H9 (cell line): ENCODE measurements at regions not wholly inside any gene's neighbourhood (a gene's known extent, or its start where the extent isn't known, plus 50 kb on each side); places are given as distances from the start of the nearest gene placed in this dataset.

Source experiments
- DNase-seq: peaks from one replicate; pipeline ENCODE4 v3.0.0-alpha.2; 2017
- H2AFZ ChIP-seq: one replicate; pipeline ENCODE4 v1.6.1; 2013; ENCODE audit warnings: mild to moderate bottlenecking, low read length, control low read depth, moderate library complexity
- H2AK5ac ChIP-seq: 2 replicates; pipeline ENCODE4 v1.6.1; 2013; ENCODE audit warnings: low read length, control low read depth, mixed read lengths; ENCODE audit not compliant: insufficient read length
- H2BK120ac ChIP-seq: one replicate; pipeline ENCODE4 v1.6.1; 2013; ENCODE audit warnings: low read depth, mild to moderate bottlenecking, low read length, control low read depth, inconsistent platforms; ENCODE audit not compliant: poor library complexity, severe bottlenecking
- H2BK12ac ChIP-seq: 2 replicates; pipeline ENCODE4 v1.6.1; 2013; ENCODE audit warnings: low read length, control low read depth, mixed read lengths, low read depth; ENCODE audit not compliant: insufficient read length
- H2BK15ac ChIP-seq: 2 replicates; pipeline ENCODE4 v1.6.1; 2013; ENCODE audit warnings: low read depth, low read length, control low read depth
- H2BK20ac ChIP-seq: one replicate; pipeline ENCODE4 v1.6.1; 2013; ENCODE audit warnings: low read depth, mild to moderate bottlenecking, low read length, control low read depth, inconsistent platforms; ENCODE audit not compliant: poor library complexity, severe bottlenecking
- H2BK5ac ChIP-seq: 2 replicates; pipeline ENCODE4 v1.6.1; 2013; ENCODE audit warnings: low read length, control low read depth, mixed read lengths; ENCODE audit not compliant: insufficient read length
- H3K14ac ChIP-seq: 2 replicates; pipeline ENCODE4 v1.6.1; 2013; ENCODE audit warnings: low read length, control low read depth; ENCODE audit not compliant: insufficient read depth
- H3K18ac ChIP-seq: 2 replicates; pipeline ENCODE4 v1.6.1; 2013; ENCODE audit warnings: low read depth, mild to moderate bottlenecking, mixed read lengths, low read length, control low read depth; ENCODE audit not compliant: insufficient read length
- H3K23ac ChIP-seq: 2 replicates; pipeline ENCODE4 v1.6.1; 2013; ENCODE audit warnings: low read length, control low read depth, mixed read lengths, low read depth; ENCODE audit not compliant: insufficient read length
- H3K23me2 ChIP-seq: 2 replicates; pipeline ENCODE4 v1.6.1; 2013; ENCODE audit warnings: low read depth, mild to moderate bottlenecking, mixed read lengths, low read length, control low read depth; ENCODE audit not compliant: insufficient read length, poor library complexity, severe bottlenecking
- H3K27ac ChIP-seq: 2 replicates; pipeline ENCODE4 v1.5.1; 2013; ENCODE audit warnings: low read length, control low read depth, mixed read lengths, low read depth; ENCODE audit not compliant: insufficient read length
- H3K27me3 ChIP-seq: 2 replicates; pipeline ENCODE4 v1.6.1; 2013; ENCODE audit warnings: low read length, control low read depth, inconsistent platforms; ENCODE audit not compliant: insufficient read depth
- H3K4ac ChIP-seq: 2 replicates; pipeline ENCODE4 v1.6.1; 2013; ENCODE audit warnings: low read depth, mild to moderate bottlenecking, control low read depth, inconsistent platforms, low read length, moderate library complexity
- H3K4me1 ChIP-seq: 2 replicates; pipeline ENCODE4 v1.6.1; 2013; ENCODE audit warnings: low read length, control low read depth, inconsistent platforms; ENCODE audit not compliant: insufficient read depth
- H3K4me2 ChIP-seq: 2 replicates; pipeline ENCODE4 v1.6.1; 2013; ENCODE audit warnings: low read length, control low read depth, mixed read lengths; ENCODE audit not compliant: insufficient read length, insufficient read depth
- H3K56ac ChIP-seq: 2 replicates; pipeline ENCODE4 v1.6.1; 2013; ENCODE audit warnings: low read depth, mild to moderate bottlenecking, mixed read lengths, low read length, control low read depth; ENCODE audit not compliant: insufficient read length
- H3K79me1 ChIP-seq: 2 replicates; pipeline ENCODE4 v1.6.1; 2013; ENCODE audit warnings: low read depth, mild to moderate bottlenecking, moderate library complexity, low read length, control low read depth, inconsistent platforms; ENCODE audit not compliant: insufficient read depth, poor library complexity, severe bottlenecking
- H3K79me2 ChIP-seq: 2 replicates; pipeline ENCODE4 v1.6.1; 2013; ENCODE audit warnings: low read length, control low read depth, inconsistent platforms; ENCODE audit not compliant: insufficient read depth
- H3K9ac ChIP-seq: 2 replicates; pipeline ENCODE4 v1.6.1; 2013; ENCODE audit warnings: low read length, control low read depth, mixed read lengths; ENCODE audit not compliant: insufficient read length; ENCODE audit errors: extremely low read depth
- H3K9me3 ChIP-seq: one replicate; pipeline ENCODE4 v1.6.1; 2013; ENCODE audit warnings: low read depth, low read length, inconsistent platforms; ENCODE audit not compliant: control insufficient read depth
- H3T11ph ChIP-seq: one replicate; pipeline ENCODE4 v1.6.1; 2013; ENCODE audit warnings: mild to moderate bottlenecking, low read length, control low read depth, inconsistent platforms
- H4K20me1 ChIP-seq: one replicate; pipeline ENCODE4 v1.6.1; 2013; ENCODE audit not compliant: control insufficient read depth, insufficient read length, insufficient read depth
- H4K5ac ChIP-seq: 2 replicates; pipeline ENCODE4 v1.6.1; 2013; ENCODE audit warnings: low read depth, mild to moderate bottlenecking, mixed read lengths, low read length, control low read depth; ENCODE audit not compliant: insufficient read length
- H4K8ac ChIP-seq: replicated peaks from 2 replicates; pipeline ENCODE4 v1.6.1; 2013; ENCODE audit warnings: low read length, control low read depth, mixed read lengths, low read depth; ENCODE audit not compliant: insufficient read length
- H4K91ac ChIP-seq: 2 replicates; pipeline ENCODE4 v1.6.1; 2013; ENCODE audit warnings: low read depth, mild to moderate bottlenecking, moderate library complexity, mixed read lengths, low read length, control low read depth; ENCODE audit not compliant: insufficient read length
- H3K27ac Mint-ChIP-seq, 3 experiments: 2 replicates in 2 of 3; 3 replicates in 1 of 3; pipeline ENCODE4 v1.8.0; 2020 to 2021; ENCODE audit warnings: mixed read lengths in 3 of 3, mild to moderate bottlenecking in 1 of 3, moderate library complexity in 1 of 3
- H3K27me3 Mint-ChIP-seq: 2 replicates; pipeline ENCODE4 v1.8.0; 2021; ENCODE audit warnings: low read depth, mild to moderate bottlenecking, moderate library complexity, mixed read lengths
- H3K36me3 Mint-ChIP-seq, 3 experiments: 2 replicates in 2 of 3; 3 replicates in 1 of 3; pipeline ENCODE4 v1.8.0; 2020 to 2021; ENCODE audit warnings: low read depth in 3 of 3, mixed read lengths in 3 of 3; ENCODE audit not compliant: insufficient read depth in 1 of 3
- H3K4me1 Mint-ChIP-seq, 2 experiments: 2 replicates each; pipeline ENCODE4 v1.8.0; 2020; ENCODE audit warnings: mixed read lengths in 2 of 2
- H3K4me3 Mint-ChIP-seq, 2 experiments: 2 replicates in 1 of 2; 3 replicates in 1 of 2; pipeline ENCODE4 v1.8.0; 2020 to 2021; ENCODE audit warnings: mild to moderate bottlenecking in 2 of 2, mixed read lengths in 2 of 2, moderate library complexity in 1 of 2
- H3K9me3 Mint-ChIP-seq, 2 experiments: 2 replicates in 1 of 2; 3 replicates in 1 of 2; pipeline ENCODE4 v1.8.0; 2020; ENCODE audit warnings: mild to moderate bottlenecking in 2 of 2, mixed read lengths in 2 of 2, moderate library complexity in 1 of 2
- WGBS: extraction: QIAGEN DNeasy Blood & Tissue Kit; methylation state at CpG from one replicate; pipeline ENCODE4 v1.1.7; 2013; ENCODE audit warnings: missing lambda C conversion rate, low lambda C conversion rate, mixed read lengths; ENCODE audit not compliant: insufficient read length; ENCODE audit errors: extremely low coverage; 5-methylcytosine and 5-hydroxymethylcytosine counted together
- TF ChIP-seq, protein P1 (sequence below): fragments of 200-600 bp; sonication (generic); conservative IDR thresholded peaks from 3 replicates; pipeline ENCODE4 v1.8.0; 2021; ENCODE audit warnings: antibody characterized with exemption, mild to moderate bottlenecking

- DNase-seq: no peak
- no peak overlapping the region for H3K18ac ChIP-seq
- H2BK20ac ChIP-seq: no peak overlapping the region
- no peak overlapping the region for H3K23ac ChIP-seq
- H3K27me3 ChIP-seq: no peaks in the 10 kb centered on the region
- H3K14ac ChIP-seq: no peak overlapping the region; the same call in 1 of the 2 replicates
- no peak overlapping the region for H3K56ac ChIP-seq
- H3K79me1 ChIP-seq: no peaks in the 10 kb centered on the region
- no peak overlapping the region for H2BK15ac ChIP-seq
- no peak overlapping the region for H3K9ac ChIP-seq
- no peak overlapping the region for H3K4me2 ChIP-seq
- Mint-ChIP-seq H3K9me3 (peaks cover 32 to 46% of the 10 kb centered on the region in 2 experiments), H3K27me3 (peaks cover 16% of the 10 kb centered on the region), H3K4me1 (no peaks in the 10 kb centered on the region), H3K4me3 (no peak overlapping the region), H3K27ac (peak overlapping the region in 1 of 3 experiments; percentile 42; a peak in 1 of 7 replicates), H3K36me3 (peaks cover 0 to 6% (median 4%) of the 10 kb centered on the region in 3 experiments; a peak in 3 of 7 replicates)
- H4K8ac ChIP-seq: no peak overlapping the region
- no peak overlapping the region for H3K4ac ChIP-seq
- no peaks in the 10 kb centered on the region for H3K79me2 ChIP-seq
- TF ChIP-seq, protein P1, sequence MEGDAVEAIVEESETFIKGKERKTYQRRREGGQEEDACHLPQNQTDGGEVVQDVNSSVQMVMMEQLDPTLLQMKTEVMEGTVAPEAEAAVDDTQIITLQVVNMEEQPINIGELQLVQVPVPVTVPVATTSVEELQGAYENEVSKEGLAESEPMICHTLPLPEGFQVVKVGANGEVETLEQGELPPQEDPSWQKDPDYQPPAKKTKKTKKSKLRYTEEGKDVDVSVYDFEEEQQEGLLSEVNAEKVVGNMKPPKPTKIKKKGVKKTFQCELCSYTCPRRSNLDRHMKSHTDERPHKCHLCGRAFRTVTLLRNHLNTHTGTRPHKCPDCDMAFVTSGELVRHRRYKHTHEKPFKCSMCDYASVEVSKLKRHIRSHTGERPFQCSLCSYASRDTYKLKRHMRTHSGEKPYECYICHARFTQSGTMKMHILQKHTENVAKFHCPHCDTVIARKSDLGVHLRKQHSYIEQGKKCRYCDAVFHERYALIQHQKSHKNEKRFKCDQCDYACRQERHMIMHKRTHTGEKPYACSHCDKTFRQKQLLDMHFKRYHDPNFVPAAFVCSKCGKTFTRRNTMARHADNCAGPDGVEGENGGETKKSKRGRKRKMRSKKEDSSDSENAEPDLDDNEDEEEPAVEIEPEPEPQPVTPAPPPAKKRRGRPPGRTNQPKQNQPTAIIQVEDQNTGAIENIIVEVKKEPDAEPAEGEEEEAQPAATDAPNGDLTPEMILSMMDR: 0 out of 3 replicates have a peak, but pooled peaks have one; percentile 16
- H3K9me3 ChIP-seq: no peaks in the 10 kb centered on the region
- H3K23me2 ChIP-seq: no peaks in the 10 kb centered on the region
- no peak overlapping the region for H2AFZ ChIP-seq
- H2BK5ac ChIP-seq: no peak overlapping the region
- no peak overlapping the region for H3K27ac ChIP-seq
- no peak overlapping the region for H2BK120ac ChIP-seq
- no peak overlapping the region for H3T11ph ChIP-seq
- H4K5ac ChIP-seq: no peak overlapping the region
- H4K20me1 ChIP-seq: no peaks in the 10 kb centered on the region
- H3K4me1 ChIP-seq: no peaks in the 10 kb centered on the region
- H2AK5ac ChIP-seq: no peak overlapping the region
- WGBS: no CpG with 5 or more reads among the region's 20 CpGs
- H2BK12ac ChIP-seq: no peak overlapping the region
- no peak overlapping the region for H4K91ac ChIP-seq
These were observed 97.8 kb upstream of the RUFY1 start for GRCh38 chr5:179452356-179453230.
